GM06990 (cell line): ENCODE measurements at regions not wholly inside any gene's neighbourhood (a gene's known extent, or its start where the extent isn't known, plus 50 kb on each side); places are given as distances from the start of the nearest gene placed in this dataset.

Experiments used
- DNase-seq: peaks from one replicate; pipeline ENCODE4 v3.0.0-alpha.2; 2011; ENCODE audit not compliant: insufficient read length; ENCODE audit errors: extremely low read depth
- H3K27me3 ChIP-seq: replicated peaks from 2 replicates; pipeline ENCODE4 v1.6.0; 2011; ENCODE audit warnings: low read length; ENCODE audit not compliant: control insufficient read depth, insufficient read depth
- H3K36me3 ChIP-seq: 2 replicates; pipeline ENCODE4 v1.5.1; 2011; ENCODE audit warnings: low read length; ENCODE audit not compliant: control insufficient read depth, insufficient read depth
- H3K4me3 ChIP-seq: replicated peaks from 2 replicates; pipeline ENCODE4 v1.5.1; 2011; ENCODE audit warnings: low read depth, mild to moderate bottlenecking, control low read depth, low read length
- TF ChIP-seq, protein P1 (sequence below): IDR thresholded peaks from 2 replicates; pipeline ENCODE4 v1.5.1; 2011; ENCODE audit warnings: low read length, control low read depth, mild to moderate bottlenecking, inconsistent platforms; ENCODE audit not compliant: insufficient read depth, poor library complexity, severe bottlenecking

DNA sequence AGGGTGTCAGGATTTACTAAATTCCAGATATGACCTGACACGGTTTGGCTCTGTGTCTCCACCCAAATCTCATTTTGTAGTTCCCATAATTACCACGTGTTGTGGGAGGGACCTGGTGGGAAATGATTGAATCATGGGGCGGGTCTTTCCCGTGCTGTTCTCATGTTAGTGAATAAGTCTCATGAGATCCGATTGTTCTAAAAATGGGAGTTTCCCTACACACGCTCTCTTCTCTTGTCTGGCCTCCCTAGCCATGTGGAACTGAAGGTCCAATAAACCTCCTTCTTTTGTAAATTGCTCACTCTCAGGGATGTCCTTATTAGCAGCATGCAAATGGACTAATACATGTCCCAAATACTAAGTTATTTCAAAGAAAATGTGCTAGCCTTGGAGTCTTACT is 121.1 kb downstream of the CENPW start:
- Histone ChIP-seq H3K4me3 (no peak overlapping the region), H3K36me3 (no peaks in the 10 kb centered on the region), H3K27me3 (no peaks in the 10 kb centered on the region)
- TF ChIP-seq, protein P1, sequence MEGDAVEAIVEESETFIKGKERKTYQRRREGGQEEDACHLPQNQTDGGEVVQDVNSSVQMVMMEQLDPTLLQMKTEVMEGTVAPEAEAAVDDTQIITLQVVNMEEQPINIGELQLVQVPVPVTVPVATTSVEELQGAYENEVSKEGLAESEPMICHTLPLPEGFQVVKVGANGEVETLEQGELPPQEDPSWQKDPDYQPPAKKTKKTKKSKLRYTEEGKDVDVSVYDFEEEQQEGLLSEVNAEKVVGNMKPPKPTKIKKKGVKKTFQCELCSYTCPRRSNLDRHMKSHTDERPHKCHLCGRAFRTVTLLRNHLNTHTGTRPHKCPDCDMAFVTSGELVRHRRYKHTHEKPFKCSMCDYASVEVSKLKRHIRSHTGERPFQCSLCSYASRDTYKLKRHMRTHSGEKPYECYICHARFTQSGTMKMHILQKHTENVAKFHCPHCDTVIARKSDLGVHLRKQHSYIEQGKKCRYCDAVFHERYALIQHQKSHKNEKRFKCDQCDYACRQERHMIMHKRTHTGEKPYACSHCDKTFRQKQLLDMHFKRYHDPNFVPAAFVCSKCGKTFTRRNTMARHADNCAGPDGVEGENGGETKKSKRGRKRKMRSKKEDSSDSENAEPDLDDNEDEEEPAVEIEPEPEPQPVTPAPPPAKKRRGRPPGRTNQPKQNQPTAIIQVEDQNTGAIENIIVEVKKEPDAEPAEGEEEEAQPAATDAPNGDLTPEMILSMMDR, result no peak
- DNase-seq, result no peak

DNA sequence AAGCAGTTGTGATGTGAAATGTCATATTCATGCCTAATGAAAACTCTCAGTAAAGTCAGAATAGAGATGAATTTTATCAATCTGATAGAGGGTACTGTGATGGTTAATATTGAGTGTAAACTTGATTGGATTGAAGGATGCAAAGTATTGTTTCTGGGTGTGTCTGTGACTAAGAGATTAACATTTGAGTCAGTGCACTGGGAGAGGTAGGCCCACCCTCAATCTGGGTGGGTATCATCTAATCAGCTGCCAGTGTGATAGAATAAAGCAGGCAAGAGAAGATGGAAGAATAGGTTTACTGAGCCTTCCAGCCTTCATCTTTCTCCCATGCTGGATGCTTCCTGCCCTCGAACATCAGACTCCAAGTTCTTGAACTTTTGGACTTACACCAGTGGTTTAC is 124.3 kb downstream of the CENPW start:
- DNase-seq, result no peak
- Histone ChIP-seq H3K4me3 (no peak overlapping the region), H3K36me3 (no peaks in the 10 kb centered on the region), H3K27me3 (no peaks in the 10 kb centered on the region)
- TF ChIP-seq, protein P1, result no peak

- no peak for DNase-seq
- H3K36me3 ChIP-seq, result no peaks in the 10 kb centered on the region
Observed at GRCh38 chr6:126475449-126475848, 135.5 kb downstream of the CENPW start.

GRCh38 chr6:126477678-126478077 is 137.8 kb downstream of the CENPW start:
- Histone ChIP-seq H3K27me3 (no peaks in the 10 kb centered on the region), H3K36me3 (no peaks in the 10 kb centered on the region), H3K4me3 (no peak overlapping the region)
- TF ChIP-seq, protein P1, result no peak
- DNase-seq, result no peak

More at GRCh38 chr6:126475449-126475848, 135.5 kb downstream of the CENPW start:
- Histone ChIP-seq H3K27me3 (no peaks in the 10 kb centered on the region), H3K4me3 (no peak overlapping the region)
- TF ChIP-seq, protein P1, result no peak

DNA sequence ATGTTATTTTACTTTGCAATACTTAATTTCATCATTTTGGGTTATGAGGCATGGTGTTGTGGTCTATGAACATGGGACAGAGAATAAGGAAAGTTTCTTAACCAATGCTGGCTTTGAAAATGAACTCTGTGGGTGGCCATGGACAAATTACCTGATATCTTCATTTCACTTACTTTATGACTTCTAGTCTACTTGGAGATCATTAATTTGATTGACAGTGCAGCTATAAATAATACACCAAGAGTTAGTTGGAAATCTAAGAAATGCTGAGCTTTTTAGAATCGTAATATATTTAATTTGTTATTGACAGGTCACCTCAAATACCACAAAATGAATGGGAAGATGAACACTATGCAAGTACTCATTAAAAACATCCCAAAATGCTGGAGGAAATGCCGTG is 140.4 kb downstream of the CENPW start:
- no peak overlapping the region for H3K4me3 ChIP-seq
- H3K27me3 ChIP-seq, result no peaks in the 10 kb centered on the region
- DNase-seq, result no peak
- TF ChIP-seq, protein P1, result no peak
- H3K36me3 ChIP-seq, result no peaks in the 10 kb centered on the region

DNA sequence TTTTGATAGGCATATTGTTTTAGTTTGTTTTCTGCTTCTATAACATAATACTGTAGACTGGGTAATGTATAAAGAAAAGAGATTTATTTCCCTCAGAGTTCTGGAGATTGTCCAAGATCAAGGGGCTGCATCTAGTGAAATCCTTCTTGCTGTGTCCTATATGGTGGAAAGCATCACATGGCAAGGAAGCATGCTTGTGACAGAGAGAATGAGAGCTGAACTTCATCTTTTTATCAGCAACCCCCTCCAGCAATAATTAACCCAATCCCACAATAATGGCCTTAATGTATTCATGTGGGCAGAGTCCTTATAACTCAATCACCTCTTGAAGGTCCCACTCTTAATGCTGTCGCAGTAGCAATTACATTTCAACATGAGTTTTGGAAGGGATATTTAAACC is 141.4 kb downstream of the CENPW start:
- Histone ChIP-seq H3K36me3 (no peaks in the 10 kb centered on the region), H3K4me3 (no peak overlapping the region), H3K27me3 (no peaks in the 10 kb centered on the region)
- no peak for DNase-seq
- TF ChIP-seq, protein P1, result no peak
